ENCODE measurements at regions not wholly inside any gene's neighbourhood (a gene's known extent, or its start where the extent isn't known, plus 50 kb on each side); places are given as distances from the start of the nearest gene placed in this dataset.

- no peaks in the 10 kb centered on the region for H3K36me3 ChIP-seq
- 62 to 75% methylated on average over 6 of the region's 6 CpGs for WGBS, 2 donors
- intact Hi-C loops (cut with DNase I) = no loop called here
- no peak overlapping the region for H3K4me3 ChIP-seq
- H3K27ac ChIP-seq = peak overlapping the region in 2 of 10 donors; percentile 5 to 18
- H3K9me3 ChIP-seq = no peaks in the 10 kb centered on the region
- no peak for DNase-seq
- TF ChIP-seq CTCF (IDR thresholded peaks at IDR 0.05) = no peak
- ATAC-seq = peak in 1 of 8 donors; percentile 14
- H3K4me1 ChIP-seq = peaks cover 0 to 25% (median 20%) of the 10 kb centered on the region in 9 donors
- no peaks in the 10 kb centered on the region for H3K27me3 ChIP-seq
These were observed 110.3 kb upstream of the SH3BP4 start for GRCh38 chr2:234841321-234842015.

GRCh38 chr2:234840336-234840735 is 111.5 kb upstream of the SH3BP4 start:
- H3K9me3 ChIP-seq = no peaks in the 10 kb centered on the region
- no peak overlapping the region for H3K4me3 ChIP-seq
- peak in 1 of 2 donors; percentile 57 for DNase-seq
- intact Hi-C loops (cut with DNase I) = no loop called here
- H3K27me3 ChIP-seq = no peaks in the 10 kb centered on the region
- peaks cover 0 to 25% (median 20%) of the 10 kb centered on the region in 9 donors for H3K4me1 ChIP-seq
- ATAC-seq = peak; percentile 78 to 97 (median 90)
- H3K27ac ChIP-seq = peak overlapping the region in 3 of 10 donors; percentile 5 to 18 (median 5)
- TF ChIP-seq CTCF (IDR thresholded peaks at IDR 0.05) = no peak
- H3K36me3 ChIP-seq = no peaks in the 10 kb centered on the region
- WGBS, 2 donors = 33 to 47% methylated on average over 5 of the region's 5 CpGs

- Histone ChIP-seq H3K9me3 (no peaks in the 10 kb centered on the region), H3K36me3 (no peaks in the 10 kb centered on the region), H3K27ac (no peak overlapping the region), H3K4me3 (no peak overlapping the region), H3K4me1 (peaks cover 0 to 26% (median 20%) of the 10 kb centered on the region in 9 donors), H3K27me3 (no peaks in the 10 kb centered on the region)
- DNase-seq (no peak), ATAC-seq (no peak)
- intact Hi-C loops (cut with DNase I) = no loop called here
- 75 to 94% methylated on average over 4 of the region's 4 CpGs for WGBS, 2 donors
- no peak for TF ChIP-seq CTCF (IDR thresholded peaks at IDR 0.05)
These were observed 112.5 kb upstream of the SH3BP4 start for GRCh38 chr2:234839285-234839684.

DNA sequence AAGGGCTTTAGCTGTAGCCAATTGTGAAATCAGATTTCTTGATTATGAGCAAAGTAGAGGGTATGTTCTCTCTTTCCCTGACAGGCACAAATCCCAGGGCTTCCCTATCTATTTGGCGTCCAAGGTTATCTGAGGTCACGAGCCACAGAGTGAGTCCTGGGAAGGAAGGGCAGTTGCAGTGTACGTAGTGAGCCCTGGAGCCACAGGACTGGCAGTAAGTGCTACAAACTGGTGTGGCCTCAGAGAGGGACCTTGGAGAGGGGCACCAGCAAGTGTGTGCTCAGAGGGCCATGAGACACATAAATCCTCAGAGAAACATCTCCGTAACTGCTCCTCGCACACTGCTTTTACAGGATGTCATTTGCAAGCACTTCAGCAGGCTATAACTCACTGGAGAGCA is 115.5 kb upstream of the SH3BP4 start:
- no peak for TF ChIP-seq CTCF (IDR thresholded peaks at IDR 0.05)
- 54 to 62% methylated on average over 5 of the region's 5 CpGs for WGBS, 2 donors
- H3K4me1 ChIP-seq = peaks cover 0 to 22% (median 15%) of the 10 kb centered on the region in 9 donors
- H3K9me3 ChIP-seq = no peaks in the 10 kb centered on the region
- H3K36me3 ChIP-seq = no peaks in the 10 kb centered on the region
- H3K27ac ChIP-seq = no peak overlapping the region
- no peak overlapping the region for H3K4me3 ChIP-seq
- intact Hi-C loops (cut with DNase I) = no loop called here
- ATAC-seq (peak in 1 of 8 donors; percentile 32), DNase-seq (no peak)
- no peaks in the 10 kb centered on the region for H3K27me3 ChIP-seq

Measured in heart right ventricle (tissue), 16 donors.